Common myeloid progenitor, CD34-positive (primary cell): ENCODE measurements at regions not wholly inside any gene's neighbourhood (a gene's known extent, or its start where the extent isn't known, plus 50 kb on each side); places are given as distances from the start of the nearest gene placed in this dataset.

Source experiments
- CTCF ChIA-PET: fragments of 350-600 bp; sonication (Branson Sonifier 250); formaldehyde crosslinking; loops from one replicate; lab custom pipeline; 2021; ENCODE audit warnings: antibody characterized with exemption; lab: Charles Lee
- POLR2A ChIA-PET: fragments of 350-600 bp; sonication (Branson Sonifier 250); formaldehyde crosslinking; loops from one replicate; lab custom pipeline; 2021; ENCODE audit warnings: antibody characterized with exemption; lab: Charles Lee
- DNase-seq, 3 donors: peaks; one replicate each; pipeline versions ENCODE4 v3.0.0 to v3.0.0-alpha.2; 2013
- H3K27ac ChIP-seq, 2 experiments: 1 replicate in 1 of 2; 2 replicates in 1 of 2; pipeline ENCODE4 v1.7.0; 2013; ENCODE audit warnings: inconsistent platforms in 2 of 2, low read length in 2 of 2, mild to moderate bottlenecking in 2 of 2, low read depth in 1 of 2, moderate library complexity in 1 of 2; ENCODE audit not compliant: severe bottlenecking in 2 of 2, insufficient read depth in 1 of 2, poor library complexity in 1 of 2
- H3K27me3 ChIP-seq, 5 experiments: replicated peaks in 2 of 5; 1 replicate in 3 of 5; 2 replicates in 2 of 5; pipeline versions ENCODE4 v1.6.1 to v1.7.0; 2013; ENCODE audit warnings: low read length in 4 of 5, mild to moderate bottlenecking in 2 of 5, moderate library complexity in 2 of 5, inconsistent platforms in 1 of 5; ENCODE audit not compliant: insufficient read depth in 5 of 5, control insufficient read depth in 4 of 5
- H3K36me3 ChIP-seq, 4 experiments: 1 replicate in 2 of 4; 2 replicates in 2 of 4; pipeline versions ENCODE4 v1.6.1 to v1.7.0; 2013; ENCODE audit warnings: low read length in 3 of 4, control low read depth in 1 of 4, mild to moderate bottlenecking in 1 of 4; ENCODE audit not compliant: control insufficient read depth in 4 of 4, insufficient read depth in 4 of 4
- H3K4me1 ChIP-seq, 4 experiments: 1 replicate in 3 of 4; 2 replicates in 1 of 4; pipeline versions ENCODE4 v1.6.1 to v1.7.1; 2013; ENCODE audit warnings: low read length in 3 of 4, mild to moderate bottlenecking in 3 of 4, control low read depth in 1 of 4, inconsistent platforms in 1 of 4, moderate library complexity in 1 of 4; ENCODE audit not compliant: control insufficient read depth in 4 of 4, insufficient read depth in 4 of 4; ENCODE audit errors: control extremely low read depth in 1 of 4
- H3K4me3 ChIP-seq, 7 experiments: 1 replicate in 4 of 7; 2 replicates in 3 of 7; pipeline versions ENCODE4 v1.5.1 to v1.7.0; 2013; ENCODE audit warnings: mild to moderate bottlenecking in 7 of 7, low read length in 6 of 7, moderate library complexity in 6 of 7, inconsistent platforms in 2 of 7, low read depth in 2 of 7, control low read depth in 1 of 7; ENCODE audit not compliant: insufficient read depth in 4 of 7, control insufficient read depth in 1 of 7; ENCODE audit errors: extremely low read depth in 1 of 7
- H3K9me3 ChIP-seq, 5 experiments: 1 replicate in 4 of 5; 2 replicates in 1 of 5; pipeline versions ENCODE4 v1.6.1 to v1.7.1; 2013; ENCODE audit warnings: low read length in 4 of 5, mild to moderate bottlenecking in 2 of 5, inconsistent platforms in 1 of 5, low read depth in 1 of 5, moderate library complexity in 1 of 5; ENCODE audit not compliant: control insufficient read depth in 4 of 5, insufficient read depth in 2 of 5; ENCODE audit errors: control extremely low read depth in 1 of 5
- WGBS: methylation state at CpG from one replicate; pipeline ENCODE4 v1.1.5; 2013; ENCODE audit not compliant: insufficient coverage; 5-methylcytosine and 5-hydroxymethylcytosine counted together

- WGBS, result no CpG with 5 or more reads among the region's 3 CpGs
Observed at GRCh38 chr2:181224866-181225265, 232.3 kb upstream of the ITGA4 start.

GRCh38 chr2:181228661-181229060 lies 228.5 kb upstream of the ITGA4 start:
- CTCF ChIA-PET, result interaction anchor here (0.8 to 1.2 kb wide), 3 partner anchors 27 to 238 kb away, joined by 3 to 4 read pairs (median 3); no protein-coding TSS in a partner anchor
- no CpG with 5 or more reads among the region's 1 CpG for WGBS
- POLR2A ChIA-PET, result no interaction called here

More at GRCh38 chr2:181224866-181225265, 232.3 kb upstream of the ITGA4 start:
- no peaks in the 10 kb centered on the region for H3K27me3 ChIP-seq
- H3K4me1 ChIP-seq, result peaks cover 0 to 5% (median 1%) of the 10 kb centered on the region in 4 experiments
- no peak overlapping the region for H3K4me3 ChIP-seq
- peaks cover 0 to 1% (median 0%) of the 10 kb centered on the region in 5 experiments for H3K9me3 ChIP-seq
- POLR2A ChIA-PET, result no interaction called here
- H3K36me3 ChIP-seq, result no peaks in the 10 kb centered on the region
- no peak for DNase-seq
- no peak overlapping the region for H3K27ac ChIP-seq
- CTCF ChIA-PET, result no interaction called here

GRCh38 chr2:181231151-181231550 lies 226.0 kb upstream of the ITGA4 start:
- H3K4me1 ChIP-seq, result no peaks in the 10 kb centered on the region
- ChIA-PET CTCF (no interaction called here), POLR2A (interaction anchor here (0.5 kb wide), 1 partner anchor 468 kb away, joined by 3 read pairs; no protein-coding TSS in a partner anchor)
- H3K36me3 ChIP-seq, result no peaks in the 10 kb centered on the region
- no peaks in the 10 kb centered on the region for H3K27me3 ChIP-seq
- no peak for DNase-seq
- WGBS, result no CpG with 5 or more reads among the region's 1 CpG
- no peak overlapping the region for H3K27ac ChIP-seq
- no peak overlapping the region for H3K4me3 ChIP-seq
- H3K9me3 ChIP-seq, result no peaks in the 10 kb centered on the region

More at GRCh38 chr2:181228661-181229060, 228.5 kb upstream of the ITGA4 start:
- H3K27me3 ChIP-seq, result no peaks in the 10 kb centered on the region
- H3K4me1 ChIP-seq, result no peaks in the 10 kb centered on the region
- peaks cover 0 to 1% (median 0%) of the 10 kb centered on the region in 5 experiments for H3K9me3 ChIP-seq
- H3K4me3 ChIP-seq, result no peak overlapping the region
- H3K27ac ChIP-seq, result no peak overlapping the region
- no peak for DNase-seq
- H3K36me3 ChIP-seq, result no peaks in the 10 kb centered on the region

GRCh38 chr2:181231886-181232621 lies 225.1 kb upstream of the ITGA4 start:
- Histone ChIP-seq H3K27me3 (no peaks in the 10 kb centered on the region), H3K4me1 (no peaks in the 10 kb centered on the region), H3K36me3 (no peaks in the 10 kb centered on the region), H3K4me3 (no peak overlapping the region), H3K27ac (no peak overlapping the region), H3K9me3 (no peaks in the 10 kb centered on the region)
- DNase-seq, result no peak
- ChIA-PET POLR2A (no interaction called here), CTCF (no interaction called here)
- WGBS, result 100% methylated on average over 1 of the region's 2 CpGs

GRCh38 chr2:181234487-181234891 lies 222.7 kb upstream of the ITGA4 start:
- POLR2A ChIA-PET, result no interaction called here
- Histone ChIP-seq H3K27ac (no peak overlapping the region), H3K9me3 (no peaks in the 10 kb centered on the region), H3K4me1 (no peaks in the 10 kb centered on the region), H3K4me3 (no peak overlapping the region), H3K27me3 (no peaks in the 10 kb centered on the region), H3K36me3 (no peaks in the 10 kb centered on the region)
- WGBS, result 100% methylated on average over 1 of the region's 1 CpG
- CTCF ChIA-PET, result interaction anchor here (1.6 kb wide), 1 partner anchor 49 kb away, joined by 3 read pairs; no protein-coding TSS in a partner anchor
- no peak for DNase-seq

- Histone ChIP-seq H3K4me3 (no peak overlapping the region), H3K27me3 (no peaks in the 10 kb centered on the region), H3K4me1 (no peaks in the 10 kb centered on the region), H3K9me3 (no peaks in the 10 kb centered on the region), H3K36me3 (no peaks in the 10 kb centered on the region), H3K27ac (no peak overlapping the region)
- POLR2A ChIA-PET, result no interaction called here
- no CpG with 5 or more reads among the region's 1 CpG for WGBS
- CTCF ChIA-PET, result interaction anchor here (1.6 kb wide), 1 partner anchor 50 kb away, joined by 3 read pairs; no protein-coding TSS in a partner anchor
- DNase-seq, result no peak
Observed at GRCh38 chr2:181235011-181235410, 222.2 kb upstream of the ITGA4 start.

- no peaks in the 10 kb centered on the region for H3K27me3 ChIP-seq
- DNase-seq, result peak in 1 of 3 donors; percentile 13
- no peak overlapping the region for H3K27ac ChIP-seq
- no peaks in the 10 kb centered on the region for H3K4me1 ChIP-seq
- WGBS, result no CpG with 5 or more reads among the region's 4 CpGs
- no peaks in the 10 kb centered on the region for H3K36me3 ChIP-seq
- POLR2A ChIA-PET, result no interaction called here
- no peak overlapping the region for H3K4me3 ChIP-seq
- CTCF ChIA-PET, result no interaction called here
- H3K9me3 ChIP-seq, result no peaks in the 10 kb centered on the region
Observed at GRCh38 chr2:181235683-181236459, 221.3 kb upstream of the ITGA4 start.
